B cell (primary cell): ENCODE measurements at regions not wholly inside any gene's neighbourhood (a gene's known extent, or its start where the extent isn't known, plus 50 kb on each side); places are given as distances from the start of the nearest gene placed in this dataset.

ENCODE experiments used
- ATAC-seq: fragments of 200-7000 bp; cut with Tn5 transposase; one replicate; pipeline ENCODE4 v1.10.0; 2021; ENCODE audit warnings: low read depth, mild to moderate bottlenecking, moderate number of reproducible peaks, moderate library complexity
- CTCF ChIA-PET: fragments of 350-600 bp; sonication (Branson Sonifier 250); formaldehyde crosslinking; loops from one replicate; lab custom pipeline; 2021; ENCODE audit warnings: antibody characterized with exemption, inconsistent platforms; lab: Charles Lee
- POLR2A ChIA-PET: fragments of 350-600 bp; sonication (Branson Sonifier 250); formaldehyde crosslinking; loops from one replicate; lab custom pipeline; 2021; ENCODE audit warnings: antibody characterized with exemption; lab: Charles Lee
- DNase-seq: peaks from one replicate; pipeline ENCODE4 v3.0.0; 2013
- H2AFZ ChIP-seq: 2 replicates; pipeline ENCODE4 v1.6.1; 2012; ENCODE audit warnings: mild to moderate bottlenecking, low read depth, low read length; ENCODE audit not compliant: insufficient read depth, poor library complexity, severe bottlenecking
- H3K27ac ChIP-seq, 2 donors: 1 replicate in 1 of 2; 2 replicates in 1 of 2; pipeline ENCODE4 v1.5.1; 2012 to 2013; ENCODE audit warnings: low read length in 2 of 2, mild to moderate bottlenecking in 2 of 2, moderate library complexity in 1 of 2
- H3K27me3 ChIP-seq, 4 experiments: fragments of 200-600 bp in 1 of 4; sonication (generic) in 1 of 4; replicated peaks in 1 of 4; 1 replicate in 2 of 4; 2 replicates in 2 of 4; pipeline versions ENCODE4 v1.6.1 to v1.7.0; 2013 to 2016; ENCODE audit warnings: low read length in 3 of 4, mild to moderate bottlenecking in 2 of 4, mixed read lengths in 1 of 4, moderate library complexity in 1 of 4; ENCODE audit not compliant: insufficient read depth in 4 of 4, control insufficient read depth in 3 of 4; ENCODE audit errors: control extremely low read depth in 1 of 4
- H3K36me3 ChIP-seq, 2 experiments: replicated peaks in 1 of 2; 1 replicate in 1 of 2; 2 replicates in 1 of 2; pipeline versions ENCODE4 v1.6.1 to v1.7.1; 2013; ENCODE audit warnings: low read length in 1 of 2; ENCODE audit not compliant: insufficient read depth in 2 of 2, control insufficient read depth in 1 of 2; ENCODE audit errors: control extremely low read depth in 1 of 2, extremely low read depth in 1 of 2
- H3K4me1 ChIP-seq, 2 donors: fragments of 200-600 bp in 1 of 2; sonication (generic) in 1 of 2; 1 replicate in 1 of 2; 2 replicates in 1 of 2; pipeline versions ENCODE4 v1.5.1 to v1.6.1; 2013 to 2017; ENCODE audit warnings: low read length in 2 of 2; ENCODE audit not compliant: control insufficient read depth in 2 of 2, insufficient read depth in 2 of 2
- H3K4me2 ChIP-seq: replicated peaks from 2 replicates; pipeline ENCODE3; 2012; ENCODE audit warnings: mild to moderate bottlenecking, low read depth, low read length; ENCODE audit not compliant: poor library complexity, severe bottlenecking
- H3K4me3 ChIP-seq, 5 experiments: fragments of 200-600 bp in 1 of 5; sonication (generic) in 1 of 5; 1 replicate in 3 of 5; 2 replicates in 2 of 5; pipeline versions ENCODE4 v1.5.1 to v1.7.0; 2011 to 2016; ENCODE audit warnings: low read length in 4 of 5, mild to moderate bottlenecking in 4 of 5, low read depth in 2 of 5, control low read depth in 1 of 5, moderate library complexity in 1 of 5; ENCODE audit not compliant: insufficient read depth in 1 of 5; ENCODE audit errors: control extremely low read depth in 1 of 5, extremely low read depth in 1 of 5
- H3K79me2 ChIP-seq: fragments of 200-600 bp; sonication (generic); one replicate; pipeline ENCODE4 v1.6.0; 2016; ENCODE audit warnings: low read length; ENCODE audit not compliant: control insufficient read depth, insufficient read depth
- H3K9ac ChIP-seq: fragments of 200-600 bp; sonication (generic); 2 replicates; pipeline ENCODE4 v1.6.1; 2017; ENCODE audit warnings: mild to moderate bottlenecking, low read length, moderate library complexity
- H3K9me3 ChIP-seq, 3 donors: one replicate each; pipeline versions ENCODE4 v1.6.1 to v1.7.1; 2013; ENCODE audit warnings: low read length in 2 of 3; ENCODE audit not compliant: control insufficient read depth in 2 of 3, insufficient read depth in 1 of 3; ENCODE audit errors: control extremely low read depth in 1 of 3
- H4K20me1 ChIP-seq: 2 replicates; pipeline ENCODE4 v1.6.0; 2012; ENCODE audit warnings: mild to moderate bottlenecking, low read length; ENCODE audit not compliant: insufficient read depth, control insufficient read depth, poor library complexity, severe bottlenecking
- H3K27ac Mint-ChIP-seq: one replicate; pipeline ENCODE4 v1.8.0; 2021; ENCODE audit warnings: mixed read lengths
- H3K27me3 Mint-ChIP-seq: one replicate; pipeline ENCODE4 v1.8.0; 2021; ENCODE audit warnings: mixed read lengths
- H3K4me1 Mint-ChIP-seq: one replicate; pipeline ENCODE4 v1.8.0; 2021; ENCODE audit warnings: mixed read lengths
- H3K4me3 Mint-ChIP-seq: one replicate; pipeline ENCODE4 v1.8.0; 2021; ENCODE audit warnings: mixed read lengths
- H3K9me3 Mint-ChIP-seq: one replicate; pipeline ENCODE4 v1.8.0; 2022; ENCODE audit warnings: mixed read lengths; ENCODE audit not compliant: insufficient read depth
- EZH2 ChIP-seq: IDR thresholded peaks from 2 replicates; pipeline ENCODE4 v1.6.1; 2012; ENCODE audit warnings: borderline replicate concordance, low read depth, mild to moderate bottlenecking, moderate library complexity, low read length; ENCODE audit not compliant: insufficient read depth, poor library complexity, severe bottlenecking
- WGBS: methylation state at CpG from one replicate; pipeline ENCODE4 v1.1.5; 2013; ENCODE audit warnings: missing lambda C conversion rate; ENCODE audit not compliant: insufficient coverage; 5-methylcytosine and 5-hydroxymethylcytosine counted together
- intact Hi-C: fragments of 100-400 bp; cut with micrococcal nuclease; formaldehyde crosslinking; loops from one replicate; pipeline ENCODE4 v1.10.0; 2022
- TF ChIP-seq, protein P1 (sequence below): fragments of 200-600 bp; IDR thresholded peaks from one replicate; pipeline ENCODE4 v1.8.0; 2022; ENCODE audit warnings: antibody characterized with exemption, mild to moderate bottlenecking

DNA sequence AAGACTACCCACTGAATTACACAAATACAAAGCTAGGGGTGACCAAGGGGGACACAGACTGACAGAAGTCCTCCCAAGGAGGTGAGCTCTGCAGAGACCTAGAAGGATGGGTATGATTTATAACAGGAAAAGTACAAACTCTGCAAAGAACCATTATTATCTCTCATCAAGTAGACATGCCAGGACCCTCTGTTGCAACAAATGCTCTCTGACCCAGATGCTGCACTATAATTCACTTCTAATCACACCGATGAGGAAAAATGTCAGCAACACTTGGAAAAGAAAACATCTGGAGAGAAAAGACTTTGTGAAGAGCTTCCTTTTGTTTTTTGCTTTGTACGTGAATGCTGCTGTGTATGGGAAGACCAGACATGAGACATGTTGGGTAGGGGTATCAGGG, 178.3 kb upstream of the PDE1C start:
- H3K4me3 Mint-ChIP-seq: no peak overlapping the region
- no peak for DNase-seq
- CTCF ChIA-PET: no interaction called here
- H3K27me3 Mint-ChIP-seq: peaks cover 8% of the 10 kb centered on the region
- no peak overlapping the region for H3K4me3 ChIP-seq
- H4K20me1 ChIP-seq: no peaks in the 10 kb centered on the region
- no peaks in the 10 kb centered on the region for H3K79me2 ChIP-seq
- peaks cover 0 to 2% (median 0%) of the 10 kb centered on the region in 4 experiments for H3K27me3 ChIP-seq
- no peak overlapping the region for H3K4me2 ChIP-seq
- H3K36me3 ChIP-seq: no peaks in the 10 kb centered on the region
- no peak overlapping the region for H3K9ac ChIP-seq
- intact Hi-C loops: no loop called here
- no peak overlapping the region for H3K27ac ChIP-seq
- H3K27ac Mint-ChIP-seq: no peak overlapping the region
- no peaks in the 10 kb centered on the region for H3K4me1 ChIP-seq
- POLR2A ChIA-PET: no interaction called here
- no peaks in the 10 kb centered on the region for H3K4me1 Mint-ChIP-seq
- no peaks in the 10 kb centered on the region for H3K9me3 Mint-ChIP-seq
- ATAC-seq: no peak
- TF ChIP-seq, protein P1, sequence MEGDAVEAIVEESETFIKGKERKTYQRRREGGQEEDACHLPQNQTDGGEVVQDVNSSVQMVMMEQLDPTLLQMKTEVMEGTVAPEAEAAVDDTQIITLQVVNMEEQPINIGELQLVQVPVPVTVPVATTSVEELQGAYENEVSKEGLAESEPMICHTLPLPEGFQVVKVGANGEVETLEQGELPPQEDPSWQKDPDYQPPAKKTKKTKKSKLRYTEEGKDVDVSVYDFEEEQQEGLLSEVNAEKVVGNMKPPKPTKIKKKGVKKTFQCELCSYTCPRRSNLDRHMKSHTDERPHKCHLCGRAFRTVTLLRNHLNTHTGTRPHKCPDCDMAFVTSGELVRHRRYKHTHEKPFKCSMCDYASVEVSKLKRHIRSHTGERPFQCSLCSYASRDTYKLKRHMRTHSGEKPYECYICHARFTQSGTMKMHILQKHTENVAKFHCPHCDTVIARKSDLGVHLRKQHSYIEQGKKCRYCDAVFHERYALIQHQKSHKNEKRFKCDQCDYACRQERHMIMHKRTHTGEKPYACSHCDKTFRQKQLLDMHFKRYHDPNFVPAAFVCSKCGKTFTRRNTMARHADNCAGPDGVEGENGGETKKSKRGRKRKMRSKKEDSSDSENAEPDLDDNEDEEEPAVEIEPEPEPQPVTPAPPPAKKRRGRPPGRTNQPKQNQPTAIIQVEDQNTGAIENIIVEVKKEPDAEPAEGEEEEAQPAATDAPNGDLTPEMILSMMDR: no peak
- TF ChIP-seq EZH2: no peak
- 88% methylated on average over 1 of the region's 2 CpGs for WGBS
- no peak overlapping the region for H2AFZ ChIP-seq
- H3K9me3 ChIP-seq: no peaks in the 10 kb centered on the region

DNA sequence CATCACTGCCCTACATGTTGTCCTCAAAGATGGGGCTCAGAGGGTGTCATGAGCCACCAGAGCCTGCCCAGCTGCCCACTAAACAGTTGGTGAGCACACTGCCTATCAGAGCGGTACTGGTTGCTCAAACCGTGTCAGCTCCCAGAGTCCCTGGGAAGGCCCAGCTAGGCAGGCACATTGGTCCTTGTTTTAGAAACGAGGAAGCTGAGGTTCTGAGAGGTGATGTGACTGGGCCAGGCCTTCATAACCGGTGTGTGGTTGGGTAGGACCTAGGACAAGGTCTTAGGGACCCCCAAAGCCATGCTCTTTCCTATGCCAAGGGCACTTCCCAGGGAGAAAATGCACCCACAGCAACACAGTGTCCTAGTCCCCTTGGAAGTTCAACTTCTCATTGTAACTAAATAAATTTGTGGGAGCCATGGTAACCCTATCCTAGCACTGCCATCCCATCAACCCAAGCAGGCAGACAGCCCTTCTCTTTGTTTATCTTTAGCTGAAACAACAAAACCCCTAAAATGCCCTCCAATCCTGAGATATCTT, 174.7 kb upstream of the PDE1C start:
- ATAC-seq (no peak), DNase-seq (no peak)
- no peaks in the 10 kb centered on the region for H3K4me1 Mint-ChIP-seq
- TF ChIP-seq, protein P1: no peak
- TF ChIP-seq EZH2: no peak
- H3K27me3 ChIP-seq: no peaks in the 10 kb centered on the region
- H3K36me3 ChIP-seq: no peaks in the 10 kb centered on the region
- H3K9ac ChIP-seq: no peak overlapping the region
- H3K4me3 ChIP-seq: no peak overlapping the region
- no peaks in the 10 kb centered on the region for H3K27me3 Mint-ChIP-seq
- ChIA-PET POLR2A (no interaction called here), CTCF (no interaction called here)
- no peak overlapping the region for H3K4me2 ChIP-seq
- no peak overlapping the region for H3K4me3 Mint-ChIP-seq
- H3K79me2 ChIP-seq: no peaks in the 10 kb centered on the region
- no peaks in the 10 kb centered on the region for H3K9me3 ChIP-seq
- H3K27ac ChIP-seq: no peak overlapping the region
- no peaks in the 10 kb centered on the region for H3K4me1 ChIP-seq
- H3K9me3 Mint-ChIP-seq: no peaks in the 10 kb centered on the region
- intact Hi-C loops: no loop called here
- no peak overlapping the region for H2AFZ ChIP-seq
- no peaks in the 10 kb centered on the region for H4K20me1 ChIP-seq
- H3K27ac Mint-ChIP-seq: no peak overlapping the region
- 62% methylated on average over 3 of the region's 4 CpGs for WGBS
